ENCODE measurements at regions not wholly inside any gene's neighbourhood (a gene's known extent, or its start where the extent isn't known, plus 50 kb on each side); places are given as distances from the start of the nearest gene placed in this dataset.

DNA sequence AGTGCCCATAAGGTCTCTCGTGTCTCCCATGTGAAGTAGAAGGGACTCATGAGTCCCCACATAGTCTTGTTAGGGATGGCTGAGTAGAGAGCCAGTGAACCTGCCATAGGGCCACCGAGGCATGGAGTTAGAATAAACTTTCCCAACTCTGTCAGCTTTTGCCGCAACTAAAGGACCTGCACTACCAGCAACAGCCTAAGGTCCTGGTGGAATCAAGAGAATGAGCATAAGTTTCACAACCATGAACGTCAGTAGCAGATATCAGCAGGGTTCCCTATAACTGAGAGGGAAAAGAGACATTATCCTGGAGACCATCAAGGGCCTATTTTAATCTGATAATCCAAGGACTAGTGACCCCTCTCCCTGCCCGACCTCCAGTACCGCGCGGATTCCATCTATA, 60.3 kb upstream of the FNDC3B start:
- TF ChIP-seq, protein P1, sequence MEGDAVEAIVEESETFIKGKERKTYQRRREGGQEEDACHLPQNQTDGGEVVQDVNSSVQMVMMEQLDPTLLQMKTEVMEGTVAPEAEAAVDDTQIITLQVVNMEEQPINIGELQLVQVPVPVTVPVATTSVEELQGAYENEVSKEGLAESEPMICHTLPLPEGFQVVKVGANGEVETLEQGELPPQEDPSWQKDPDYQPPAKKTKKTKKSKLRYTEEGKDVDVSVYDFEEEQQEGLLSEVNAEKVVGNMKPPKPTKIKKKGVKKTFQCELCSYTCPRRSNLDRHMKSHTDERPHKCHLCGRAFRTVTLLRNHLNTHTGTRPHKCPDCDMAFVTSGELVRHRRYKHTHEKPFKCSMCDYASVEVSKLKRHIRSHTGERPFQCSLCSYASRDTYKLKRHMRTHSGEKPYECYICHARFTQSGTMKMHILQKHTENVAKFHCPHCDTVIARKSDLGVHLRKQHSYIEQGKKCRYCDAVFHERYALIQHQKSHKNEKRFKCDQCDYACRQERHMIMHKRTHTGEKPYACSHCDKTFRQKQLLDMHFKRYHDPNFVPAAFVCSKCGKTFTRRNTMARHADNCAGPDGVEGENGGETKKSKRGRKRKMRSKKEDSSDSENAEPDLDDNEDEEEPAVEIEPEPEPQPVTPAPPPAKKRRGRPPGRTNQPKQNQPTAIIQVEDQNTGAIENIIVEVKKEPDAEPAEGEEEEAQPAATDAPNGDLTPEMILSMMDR (IDR thresholded peaks at IDR 0.05) = no peak
- TF ChIP-seq POLR2AphosphoS5 (IDR thresholded peaks at IDR 0.05) = no peak
